ENCODE measurements at regions not wholly inside any gene's neighbourhood (a gene's known extent, or its start where the extent isn't known, plus 50 kb on each side); places are given as distances from the start of the nearest gene placed in this dataset.

DNA sequence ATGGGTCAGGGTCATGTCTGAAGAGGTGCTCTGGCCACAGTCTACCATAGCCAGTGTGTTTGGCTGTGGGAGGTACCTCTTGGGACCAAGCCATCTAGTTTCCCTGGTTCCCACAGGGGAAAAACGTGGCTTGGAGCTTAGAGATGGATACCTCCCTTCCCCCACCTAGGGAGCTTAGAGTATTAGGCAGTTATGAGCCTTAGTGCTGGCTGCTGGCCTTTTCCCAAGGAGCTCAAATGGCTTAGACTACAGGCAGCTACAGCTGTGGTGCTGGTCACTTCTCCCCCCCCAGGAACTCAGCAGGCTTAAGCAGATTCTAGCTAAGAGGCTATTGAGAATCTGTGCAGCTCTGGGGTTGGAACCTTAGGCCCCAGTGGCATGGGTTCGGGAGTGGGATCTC is 591.2 kb downstream of the NSUN3 start:
- TF ChIP-seq, protein P1, sequence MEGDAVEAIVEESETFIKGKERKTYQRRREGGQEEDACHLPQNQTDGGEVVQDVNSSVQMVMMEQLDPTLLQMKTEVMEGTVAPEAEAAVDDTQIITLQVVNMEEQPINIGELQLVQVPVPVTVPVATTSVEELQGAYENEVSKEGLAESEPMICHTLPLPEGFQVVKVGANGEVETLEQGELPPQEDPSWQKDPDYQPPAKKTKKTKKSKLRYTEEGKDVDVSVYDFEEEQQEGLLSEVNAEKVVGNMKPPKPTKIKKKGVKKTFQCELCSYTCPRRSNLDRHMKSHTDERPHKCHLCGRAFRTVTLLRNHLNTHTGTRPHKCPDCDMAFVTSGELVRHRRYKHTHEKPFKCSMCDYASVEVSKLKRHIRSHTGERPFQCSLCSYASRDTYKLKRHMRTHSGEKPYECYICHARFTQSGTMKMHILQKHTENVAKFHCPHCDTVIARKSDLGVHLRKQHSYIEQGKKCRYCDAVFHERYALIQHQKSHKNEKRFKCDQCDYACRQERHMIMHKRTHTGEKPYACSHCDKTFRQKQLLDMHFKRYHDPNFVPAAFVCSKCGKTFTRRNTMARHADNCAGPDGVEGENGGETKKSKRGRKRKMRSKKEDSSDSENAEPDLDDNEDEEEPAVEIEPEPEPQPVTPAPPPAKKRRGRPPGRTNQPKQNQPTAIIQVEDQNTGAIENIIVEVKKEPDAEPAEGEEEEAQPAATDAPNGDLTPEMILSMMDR (IDR thresholded peaks at IDR 0.05), result no peak
- TF ChIP-seq POLR2A (IDR thresholded peaks at IDR 0.05), result no peak
